HG02571 (cell line): ENCODE measurements at regions not wholly inside any gene's neighbourhood (a gene's known extent, or its start where the extent isn't known, plus 50 kb on each side); places are given as distances from the start of the nearest gene placed in this dataset.

Source experiments
- ATAC-seq: cut with Tn5 transposase; IDR thresholded peaks from one replicate; pipeline ENCODE4 v1.9.1; 2021; ENCODE audit warnings: mild to moderate bottlenecking, moderate library complexity; ENCODE audit not compliant: unreplicated experiment

GRCh38 chr12:24191117-24191516 lies 241.6 kb upstream of the SOX5 start:
- no peak for ATAC-seq

GRCh38 chr12:24185782-24186181 lies 236.3 kb upstream of the SOX5 start:
- ATAC-seq = no peak

- peak; percentile 80 for ATAC-seq
Observed at GRCh38 chr12:24177889-24178288, 228.4 kb upstream of the SOX5 start.

- ATAC-seq = no peak
Observed at GRCh38 chr12:24175929-24176328, 226.5 kb upstream of the SOX5 start.

GRCh38 chr12:24175284-24175683 lies 225.8 kb upstream of the SOX5 start:
- no peak for ATAC-seq

DNA sequence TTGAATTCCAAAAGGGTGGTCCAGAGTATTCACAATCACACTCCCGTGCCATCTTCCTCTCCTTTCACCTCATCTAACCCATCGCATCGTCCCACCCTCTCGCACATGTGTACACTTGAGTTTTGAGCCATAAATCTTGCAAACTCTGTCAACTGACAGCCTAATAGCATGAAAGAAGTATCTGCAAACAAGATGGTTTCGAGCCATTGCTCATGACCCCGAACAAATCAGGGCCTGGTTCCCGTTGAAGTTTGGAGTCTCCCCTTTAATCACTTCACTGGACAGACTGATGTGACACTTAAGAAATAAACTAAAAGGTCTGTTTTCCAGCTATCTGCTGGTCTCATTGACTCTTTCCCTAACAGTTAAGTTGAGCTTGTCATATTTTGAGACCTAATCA lies 223.6 kb upstream of the SOX5 start:
- ATAC-seq = no peak

GRCh38 chr12:24172773-24173066 lies 223.2 kb upstream of the SOX5 start:
- no peak for ATAC-seq

GRCh38 chr12:24172031-24172772 lies 222.7 kb upstream of the SOX5 start:
- ATAC-seq = peak; percentile 79

DNA sequence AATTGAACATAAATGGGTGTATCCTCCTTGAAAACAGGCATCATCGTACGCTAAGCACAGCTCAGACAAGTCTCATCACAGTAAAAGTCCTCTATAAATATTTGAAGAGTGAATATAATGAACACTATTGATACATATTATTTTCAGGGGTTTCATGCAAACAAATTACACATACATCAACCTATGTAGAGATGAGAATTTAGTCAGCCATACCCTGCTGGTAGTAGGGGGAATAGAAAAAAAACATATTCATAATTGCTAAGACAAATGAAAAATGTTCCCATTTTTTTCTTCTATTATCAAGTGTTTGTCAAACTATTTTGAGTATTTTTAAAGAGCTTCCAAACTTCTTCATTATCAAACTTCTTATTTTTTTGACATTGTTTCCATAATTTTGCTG lies 205.6 kb upstream of the SOX5 start:
- ATAC-seq = no peak

- ATAC-seq = no peak
Observed at GRCh38 chr12:24153079-24153478, 203.6 kb upstream of the SOX5 start.

- no peak for ATAC-seq
Observed at GRCh38 chr12:24152270-24152669, 202.8 kb upstream of the SOX5 start.

- ATAC-seq = no peak
Observed at GRCh38 chr12:24143928-24144327, 194.5 kb upstream of the SOX5 start.

DNA sequence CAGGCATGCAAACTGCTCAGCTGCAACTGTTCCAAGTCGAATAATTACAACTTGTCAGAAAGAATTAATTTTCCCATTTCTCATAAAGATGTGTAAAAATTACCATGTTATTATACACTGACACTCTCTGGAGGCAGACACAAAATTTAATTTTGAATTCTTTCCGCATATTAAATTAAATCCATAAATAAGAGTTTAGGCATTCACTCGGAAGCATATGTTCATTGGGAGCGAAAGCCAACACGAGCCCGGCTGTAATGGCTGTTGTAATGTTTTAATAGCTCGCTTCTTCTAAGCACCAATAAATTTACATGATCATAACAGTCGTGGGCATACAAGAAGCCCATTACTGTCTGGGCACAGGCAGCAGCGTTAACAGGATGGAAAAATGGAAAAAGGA lies 189.6 kb upstream of the SOX5 start:
- ATAC-seq = no peak

GRCh38 chr12:24138041-24138440 lies 188.6 kb upstream of the SOX5 start:
- ATAC-seq = no peak

DNA sequence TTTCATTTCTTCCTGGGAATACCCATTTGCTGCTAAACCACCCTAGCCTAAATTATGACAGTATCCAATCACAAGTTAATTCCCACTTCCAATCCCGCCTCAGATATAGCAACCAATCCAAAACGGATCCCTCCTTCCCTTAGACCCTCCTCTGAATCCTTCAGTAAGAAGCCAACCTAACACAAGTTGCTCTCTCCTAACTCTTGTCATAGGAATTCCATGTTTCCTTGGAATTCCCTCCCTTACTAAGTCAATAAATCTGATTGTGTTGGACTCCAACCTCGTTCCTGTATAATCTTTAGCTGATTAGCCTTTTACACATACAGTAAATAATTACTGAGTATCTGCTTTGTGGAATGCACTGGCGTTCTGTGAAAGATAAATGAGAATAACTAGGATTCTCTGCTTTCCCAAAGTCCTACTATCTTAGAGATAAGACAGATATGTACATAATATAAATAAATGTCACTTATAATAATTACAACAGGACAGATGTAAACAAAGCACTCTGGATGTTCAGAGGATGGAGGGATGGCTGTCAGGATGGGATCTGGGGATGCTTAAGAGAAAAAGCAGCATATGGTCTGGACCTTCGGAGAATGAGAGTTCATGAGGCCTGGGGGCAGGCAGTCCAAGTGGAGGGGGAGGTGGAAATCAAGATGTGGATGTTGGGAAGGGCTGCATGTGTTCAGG lies 185.8 kb upstream of the SOX5 start:
- no peak for ATAC-seq

DNA sequence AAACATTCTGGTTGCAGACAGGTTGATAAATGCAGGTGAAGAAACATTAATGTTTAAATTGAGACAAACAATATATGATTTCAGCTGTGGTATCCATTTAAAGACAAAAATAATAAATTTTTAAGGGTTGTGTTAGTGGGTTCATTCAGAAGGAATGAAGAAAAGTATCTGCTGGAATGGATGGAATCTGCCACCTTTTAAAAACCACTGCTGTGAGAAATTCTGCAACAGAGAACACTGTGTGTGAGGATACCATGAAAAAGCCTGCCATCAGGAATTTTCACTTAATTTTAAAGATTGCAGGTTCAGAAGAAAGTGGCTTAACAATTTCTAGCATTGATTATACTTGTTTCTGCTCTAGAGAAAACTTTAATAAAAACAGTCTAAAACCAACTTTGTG lies 184.6 kb upstream of the SOX5 start:
- ATAC-seq = no peak

GRCh38 chr12:24133384-24133783 lies 183.9 kb upstream of the SOX5 start:
- ATAC-seq = no peak

DNA sequence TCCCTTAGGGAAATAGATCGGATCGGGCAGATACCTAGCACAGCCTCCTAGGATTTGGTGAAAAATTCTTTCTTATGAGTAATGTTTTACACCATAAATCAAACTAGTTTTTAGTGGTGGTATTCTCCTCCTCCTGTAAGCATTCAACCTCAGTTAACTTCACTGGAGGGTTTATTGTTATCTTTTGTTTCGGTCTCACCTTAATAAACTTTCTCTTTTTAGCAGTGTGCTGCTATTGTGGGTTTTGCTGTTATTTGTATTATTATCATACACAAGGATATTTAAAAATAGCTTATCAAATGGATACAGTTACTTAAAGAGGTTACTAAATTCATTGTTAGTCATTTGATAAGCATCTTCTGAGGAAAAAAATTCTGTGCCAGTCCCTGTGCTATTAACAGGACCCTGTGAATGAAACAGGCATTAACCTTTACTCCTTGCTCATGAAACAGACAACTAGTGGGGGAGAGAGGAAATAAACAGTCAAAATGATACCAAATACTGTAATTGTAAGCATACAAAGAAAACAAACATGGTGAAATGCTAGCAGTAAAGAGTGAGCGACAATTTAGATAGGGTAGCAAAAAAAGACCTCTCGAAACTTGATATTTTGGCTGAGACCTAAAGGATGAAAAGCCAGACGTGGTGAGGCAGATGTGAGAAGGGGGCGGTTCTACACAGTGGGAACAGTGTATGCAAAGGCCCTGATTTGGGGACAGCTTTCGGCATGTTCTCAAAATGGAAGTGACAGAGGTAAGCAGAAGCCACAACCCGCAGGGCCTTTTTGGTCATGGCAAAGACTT lies 178.7 kb upstream of the SOX5 start:
- ATAC-seq = peak; percentile 99

DNA sequence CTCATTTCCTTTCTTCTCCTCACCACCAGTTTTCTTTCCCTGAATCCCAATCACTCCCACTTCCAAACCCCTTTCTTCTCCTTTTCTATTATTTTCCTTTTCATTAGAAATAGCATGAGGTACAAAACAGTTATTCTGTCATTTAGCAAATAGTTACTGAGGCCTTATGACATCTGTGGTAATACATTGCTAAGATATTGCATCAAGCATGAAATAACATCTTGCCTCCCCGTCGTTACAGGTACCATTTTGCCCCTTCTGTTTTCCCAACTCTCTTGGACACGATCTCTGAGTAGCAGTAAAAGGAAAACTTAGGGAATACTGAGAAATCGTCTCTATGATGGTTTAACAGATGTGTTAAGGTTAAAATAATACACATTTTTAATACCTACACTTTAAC lies 175.8 kb upstream of the SOX5 start:
- no peak for ATAC-seq

- no peak for ATAC-seq
Observed at GRCh38 chr12:24121911-24122310, 172.4 kb upstream of the SOX5 start.

- ATAC-seq = no peak
Observed at GRCh38 chr12:24118668-24119067, 169.2 kb upstream of the SOX5 start.

DNA sequence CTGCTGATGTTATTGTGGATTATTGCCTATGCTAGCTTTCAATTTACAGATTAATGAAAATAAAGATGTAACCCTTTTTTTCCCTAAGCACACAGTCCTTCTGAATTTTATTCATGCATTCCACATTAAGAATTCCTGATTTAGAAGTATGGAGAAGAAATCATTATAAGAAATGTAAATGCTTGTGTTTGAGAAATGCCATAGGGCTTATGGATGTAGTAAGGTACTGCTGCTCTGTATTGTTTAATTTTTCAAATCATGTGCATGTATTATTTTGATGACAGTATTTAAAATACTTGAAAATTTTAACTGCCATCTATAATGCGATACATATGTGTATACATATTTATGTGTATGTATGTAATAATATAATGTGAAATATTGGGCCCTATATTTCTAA lies 167.1 kb upstream of the SOX5 start:
- no peak for ATAC-seq
